HG03039 (cell line): ENCODE measurements at regions not wholly inside any gene's neighbourhood (a gene's known extent, or its start where the extent isn't known, plus 50 kb on each side); places are given as distances from the start of the nearest gene placed in this dataset.
"Not testable (repeated sequence)": the region's sequence is repeated elsewhere in the genome, so short reads cannot be mapped to it uniquely, and the experiment has no call there.

Experiments used
- ATAC-seq: cut with Tn5 transposase; IDR thresholded peaks from one replicate; pipeline ENCODE4 v1.9.1; 2021; ENCODE audit warnings: mild to moderate bottlenecking, moderate library complexity; ENCODE audit not compliant: unreplicated experiment

DNA sequence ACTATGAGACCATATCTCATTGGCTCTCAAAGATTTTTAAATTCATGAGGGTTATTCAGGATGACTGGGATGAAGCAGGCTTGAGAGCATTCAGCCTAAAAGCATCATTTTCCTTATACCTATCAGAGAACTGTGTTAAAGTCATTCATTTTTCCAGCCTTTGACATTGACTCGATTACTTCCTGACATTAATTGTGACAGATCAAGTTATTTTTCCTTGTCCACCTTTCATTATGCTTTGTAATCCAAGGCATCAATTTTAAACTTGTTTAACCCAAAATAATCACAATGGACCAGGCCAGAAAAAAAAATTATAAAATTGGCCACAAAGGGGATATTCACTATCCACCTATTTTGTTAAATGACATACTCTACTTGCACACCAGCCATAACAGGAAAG, 1606.8 kb upstream of the PIK3C3 start:
- no peak for ATAC-seq

DNA sequence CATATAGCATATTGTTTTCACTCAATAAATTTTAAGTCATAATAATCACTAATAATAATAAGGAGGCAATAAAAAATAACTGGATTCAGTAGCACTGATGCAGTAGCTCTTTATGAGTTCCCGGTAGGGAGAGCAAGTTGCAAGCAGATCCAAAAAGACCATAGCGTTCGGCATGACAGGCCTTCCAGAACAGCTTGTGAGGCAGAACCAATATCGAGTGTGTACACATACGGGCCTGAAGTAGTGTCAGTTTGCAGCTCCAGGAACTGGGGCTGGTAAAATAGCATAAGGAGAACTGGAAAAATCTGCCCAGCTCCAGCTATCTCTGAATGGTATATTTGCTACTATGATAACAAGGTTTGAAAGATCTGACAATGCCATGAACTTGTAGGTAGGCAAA, 1607.8 kb upstream of the PIK3C3 start:
- no peak for ATAC-seq

DNA sequence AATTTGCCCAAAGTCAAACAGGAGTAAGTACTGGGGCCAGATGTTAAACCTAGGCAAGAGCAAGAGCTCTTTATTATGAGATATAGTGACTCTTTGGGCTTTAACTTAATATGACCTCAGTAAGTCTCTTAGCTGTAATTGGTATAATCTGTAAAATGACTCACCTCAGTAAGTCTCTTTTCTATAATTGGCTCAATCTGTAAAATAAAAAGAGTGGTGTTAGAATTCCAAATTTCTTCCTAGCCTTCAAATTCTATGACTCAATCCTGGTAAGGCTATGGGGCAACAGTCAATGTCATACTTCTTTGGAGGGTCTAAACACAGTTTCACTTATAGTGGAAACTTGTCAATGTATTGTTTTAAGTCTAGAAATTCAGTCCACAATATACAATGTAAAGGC, 1608.9 kb upstream of the PIK3C3 start:
- ATAC-seq, result no peak

- ATAC-seq, result no peak
Measured at GRCh38 chr18:40341701-40342100, 1613.3 kb upstream of the PIK3C3 start.

GRCh38 chr18:40338284-40338683, 1616.8 kb upstream of the PIK3C3 start:
- no peak for ATAC-seq

- ATAC-seq, result no peak
Measured at GRCh38 chr18:40326985-40327384, 1628.0 kb upstream of the PIK3C3 start.

- no peak for ATAC-seq
Measured at GRCh38 chr18:40325988-40326387, 1629.0 kb upstream of the PIK3C3 start.

DNA sequence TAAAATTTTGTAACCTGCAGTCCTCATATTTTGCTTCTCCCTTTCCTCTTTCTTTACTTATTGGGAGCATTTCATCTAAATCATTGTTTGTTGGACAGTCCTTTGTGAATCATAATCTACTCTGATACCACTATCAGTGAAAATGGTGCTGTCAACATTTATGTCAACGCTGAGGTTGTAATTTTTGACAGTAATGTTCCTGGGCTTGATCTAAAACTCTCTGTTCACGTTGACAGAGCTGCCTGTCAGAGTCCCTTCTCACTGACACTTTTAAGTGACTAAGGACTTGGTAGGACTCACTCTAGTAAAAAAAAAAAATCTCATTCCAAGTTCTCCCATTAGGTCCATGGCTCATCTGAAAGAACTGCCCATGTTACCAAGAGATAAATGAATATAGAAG, 1640.8 kb upstream of the PIK3C3 start:
- no peak for ATAC-seq

- no peak for ATAC-seq
Measured at GRCh38 chr18:40313030-40313642, 1641.9 kb upstream of the PIK3C3 start.

DNA sequence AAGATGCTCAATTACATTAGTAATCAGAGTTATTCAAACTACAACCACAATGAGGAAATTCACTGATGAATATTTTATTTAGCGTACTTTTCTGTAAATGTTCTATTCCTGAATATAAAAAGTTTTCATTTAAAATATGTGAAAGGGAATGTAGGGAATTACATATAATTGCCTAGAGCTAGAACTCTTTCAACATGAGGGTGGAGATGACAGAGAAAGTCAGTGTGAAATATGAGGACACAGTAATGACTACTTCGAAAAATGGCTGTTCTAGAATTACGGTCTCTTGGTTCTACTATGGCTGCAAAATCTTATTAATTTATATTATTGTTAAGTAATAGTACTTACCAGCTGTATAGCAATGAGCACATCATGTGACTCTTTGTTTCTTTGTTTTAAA, 1647.4 kb upstream of the PIK3C3 start:
- ATAC-seq, result no peak

GRCh38 chr18:40296717-40297413, 1658.2 kb upstream of the PIK3C3 start:
- ATAC-seq, result no peak

DNA sequence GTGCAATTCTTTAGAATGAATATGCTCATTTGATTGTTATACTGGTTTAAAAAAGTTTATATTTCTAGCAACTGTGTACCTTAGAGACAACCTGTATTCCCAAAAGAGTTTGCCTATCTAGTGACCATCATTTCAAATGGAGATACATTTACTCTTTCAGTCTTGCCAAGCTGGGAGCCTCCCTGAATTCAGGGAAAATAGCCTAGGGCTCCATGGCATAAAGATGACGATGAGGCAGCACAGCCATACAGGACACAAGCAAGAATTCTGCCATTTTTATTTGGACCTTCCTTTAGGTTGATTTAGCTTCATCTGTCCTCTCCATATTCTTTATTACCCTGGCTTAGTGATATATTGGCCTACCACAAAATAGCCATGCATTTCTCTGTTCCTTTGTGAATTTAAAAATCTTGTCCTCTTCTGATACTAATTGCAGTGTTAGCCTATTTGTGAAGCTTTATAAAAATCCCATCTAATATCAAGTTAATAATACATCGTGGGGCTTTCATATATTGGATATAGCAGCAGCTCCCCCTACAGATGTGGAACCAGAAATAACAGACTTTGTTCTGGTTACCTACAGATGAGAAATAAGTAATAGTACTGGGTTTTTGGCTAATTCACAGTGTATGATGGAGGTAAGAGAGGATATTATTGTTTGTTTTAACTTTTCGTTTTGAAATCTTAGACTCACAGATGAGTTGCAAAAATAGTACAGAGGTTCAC, 1661.9 kb upstream of the PIK3C3 start:
- no peak for ATAC-seq

DNA sequence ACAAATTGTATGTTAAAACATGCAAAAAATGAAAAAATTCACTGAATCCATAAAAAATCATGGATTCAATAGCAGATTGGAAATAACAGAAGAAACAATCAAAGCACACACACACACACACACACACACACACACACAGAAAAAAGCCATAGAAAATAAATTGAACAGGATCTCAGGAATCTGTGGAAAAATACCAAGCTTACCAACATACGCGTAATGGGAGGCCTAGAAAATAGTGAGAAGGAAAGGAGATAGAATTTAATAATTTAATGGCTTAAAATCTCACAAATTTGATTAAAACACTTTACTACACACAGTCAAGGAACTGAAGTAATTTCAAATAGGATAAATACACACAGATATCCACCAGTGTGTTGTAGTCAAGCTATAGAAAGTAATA, 1671.5 kb upstream of the PIK3C3 start:
- no peak for ATAC-seq

DNA sequence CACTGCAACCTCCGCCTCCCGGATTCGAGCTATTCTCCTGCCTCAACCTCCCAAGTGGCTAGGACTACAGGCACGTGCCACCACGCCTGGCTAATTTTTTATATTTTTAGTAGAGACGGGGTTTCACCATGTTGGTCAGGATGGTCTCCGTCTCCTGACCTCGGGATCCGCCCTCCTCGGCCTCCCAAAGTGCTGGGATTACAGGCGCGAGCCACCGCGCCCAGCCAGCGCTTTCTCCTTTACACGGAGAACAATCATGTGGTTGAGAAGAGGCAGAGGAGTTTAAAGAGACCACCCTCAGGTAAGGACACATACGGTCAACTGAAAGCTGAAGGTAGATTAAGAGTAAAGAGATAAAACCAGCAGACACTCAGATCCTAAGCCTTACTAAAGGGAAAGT, 1673.7 kb upstream of the PIK3C3 start:
- ATAC-seq, result not testable (repeated sequence)

GRCh38 chr18:40274618-40275196, 1680.3 kb upstream of the PIK3C3 start:
- no peak for ATAC-seq

GRCh38 chr18:40272630-40273231, 1682.3 kb upstream of the PIK3C3 start:
- ATAC-seq, result no peak

DNA sequence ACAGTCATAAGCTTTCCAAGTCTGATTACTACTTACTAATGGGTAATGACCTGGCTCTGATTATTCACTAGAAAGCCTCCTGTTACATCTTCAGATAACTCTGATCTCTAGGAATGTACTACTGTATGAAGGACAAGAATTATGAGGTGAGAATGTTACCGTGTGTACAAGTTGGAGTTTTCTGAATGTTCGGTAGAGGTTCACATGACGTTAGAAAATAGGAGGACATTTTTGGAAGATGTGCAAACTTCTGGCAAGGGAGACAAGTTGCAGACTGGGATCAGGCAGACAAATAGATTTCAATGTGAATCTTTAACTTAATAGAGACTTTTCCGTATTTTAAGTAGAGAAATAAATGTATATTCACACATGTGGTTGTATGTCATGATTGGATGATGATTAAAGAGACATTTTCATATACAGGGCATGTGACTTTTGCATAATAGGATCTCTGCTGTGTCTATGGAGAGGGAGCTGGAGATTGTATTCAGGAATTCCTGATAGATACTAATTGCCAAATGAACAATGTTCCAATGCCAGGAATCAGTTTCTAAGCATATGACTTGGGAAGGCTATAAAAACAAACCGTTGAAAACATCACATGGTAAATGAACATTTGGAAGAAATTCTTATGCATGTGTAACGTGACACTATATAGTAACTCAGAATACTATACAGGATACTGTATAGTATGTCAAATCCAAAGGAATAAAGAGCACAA, 1695.8 kb upstream of the PIK3C3 start:
- no peak for ATAC-seq

DNA sequence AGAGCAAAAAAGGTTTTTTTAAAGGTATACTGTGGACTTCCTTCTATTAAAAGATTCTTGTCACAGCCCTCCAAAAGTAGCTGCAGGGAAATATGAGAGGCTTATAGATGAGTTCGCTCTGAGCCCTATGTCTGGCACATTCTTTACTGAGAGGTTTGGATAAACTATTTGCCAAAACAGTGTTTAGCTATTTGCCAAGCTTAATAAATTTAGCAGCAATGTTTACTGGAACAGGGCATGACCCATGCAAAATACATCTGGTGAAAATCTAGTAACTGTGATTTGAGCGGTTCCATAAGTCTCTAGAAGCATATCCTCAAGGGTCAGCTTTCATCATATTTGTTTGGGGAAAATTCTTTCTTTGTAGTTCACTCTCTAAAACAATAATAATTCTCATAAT, 1696.7 kb upstream of the PIK3C3 start:
- no peak for ATAC-seq

GRCh38 chr18:40250236-40250635, 1704.8 kb upstream of the PIK3C3 start:
- no peak for ATAC-seq

- ATAC-seq, result no peak
Measured at GRCh38 chr18:40249390-40250080, 1705.5 kb upstream of the PIK3C3 start.
